WTC11 (cell line): ENCODE measurements at regions not wholly inside any gene's neighbourhood (a gene's known extent, or its start where the extent isn't known, plus 50 kb on each side); places are given as distances from the start of the nearest gene placed in this dataset.

Experiments
- ATAC-seq: fragments of 200-7000 bp; cut with Tn5 transposase; 2 replicates; pipeline ENCODE4 v1.10.0; 2021; ENCODE audit warnings: mild to moderate bottlenecking, moderate library complexity
- CTCF ChIA-PET: fragments of 300-600 bp; sonication (Branson Sonifier 250); formaldehyde crosslinking; loops from one replicate; lab custom pipeline; 2021; ENCODE audit warnings: antibody characterized with exemption; lab: Charles Lee
- POLR2A ChIA-PET: fragments of 350-600 bp; sonication (Branson Sonifier 250); formaldehyde crosslinking; loops from one replicate; lab custom pipeline; 2021; ENCODE audit warnings: antibody characterized with exemption; lab: Charles Lee
- DNase-seq: peaks from one replicate; pipeline ENCODE4 v3.0.0; 2021; ENCODE audit warnings: low spot score
- H3K27ac Mint-ChIP-seq: 2 replicates; pipeline ENCODE4 v1.8.0; 2021; ENCODE audit warnings: mixed read lengths
- H3K27me3 Mint-ChIP-seq: 2 replicates; pipeline ENCODE4 v1.8.0; 2021; ENCODE audit warnings: low read depth, mild to moderate bottlenecking, moderate library complexity, mixed read lengths
- H3K36me3 Mint-ChIP-seq: 2 replicates; pipeline ENCODE4 v1.8.0; 2021; ENCODE audit warnings: mixed read lengths
- H3K4me1 Mint-ChIP-seq: 2 replicates; pipeline ENCODE4 v1.8.0; 2022; ENCODE audit warnings: mixed read lengths
- H3K4me3 Mint-ChIP-seq: 2 replicates; pipeline ENCODE4 v1.8.0; 2021; ENCODE audit warnings: mild to moderate bottlenecking, moderate library complexity, mixed read lengths
- H3K9me3 Mint-ChIP-seq: 2 replicates; pipeline ENCODE4 v1.8.0; 2021; ENCODE audit warnings: mixed read lengths
- ARID4B ChIP-seq: sonication (generic); formaldehyde crosslinking; IDR thresholded peaks from 2 replicates; pipeline ENCODE4 v1.8.0; 2023; ENCODE audit warnings: missing genetic modification reagents, mild to moderate bottlenecking, borderline replicate concordance
- CBFB ChIP-seq: sonication (generic); formaldehyde crosslinking; IDR thresholded peaks from 2 replicates; pipeline ENCODE4 v1.8.1; 2022; ENCODE audit warnings: mild to moderate bottlenecking, low read depth, missing genetic modification reagents
- CREM ChIP-seq: sonication (generic); formaldehyde crosslinking; IDR thresholded peaks from 2 replicates; pipeline ENCODE4 v1.8.1; 2022; ENCODE audit warnings: mild to moderate bottlenecking, missing genetic modification reagents, moderate library complexity
- ESRRA ChIP-seq: sonication (generic); formaldehyde crosslinking; IDR thresholded peaks from 2 replicates; pipeline ENCODE4 v1.8.1; 2022; ENCODE audit warnings: mild to moderate bottlenecking, missing genetic modification reagents, borderline replicate concordance
- FOXJ3 ChIP-seq: sonication (generic); formaldehyde crosslinking; IDR thresholded peaks from 2 replicates; pipeline ENCODE4 v1.9.0; 2021; ENCODE audit warnings: missing genetic modification reagents, mild to moderate bottlenecking, borderline replicate concordance
- FOXK1 ChIP-seq: sonication (generic); formaldehyde crosslinking; IDR thresholded peaks from 2 replicates; pipeline ENCODE4 v1.8.0; 2022; ENCODE audit warnings: mild to moderate bottlenecking, moderate library complexity, missing genetic modification reagents
- GRHL2 ChIP-seq: fragments of 250-450 bp; sonication (Bioruptor Pico); IDR thresholded peaks from 2 replicates; pipeline ENCODE4 v1.8.0; 2022; ENCODE audit warnings: mild to moderate bottlenecking, moderate library complexity; ENCODE audit not compliant: insufficient replicate concordance, severe bottlenecking
- HMGA2 ChIP-seq: fragments of 250-450 bp; sonication (Bioruptor Pico); IDR thresholded peaks from 2 replicates; pipeline ENCODE4 v1.4.0; 2021; ENCODE audit warnings: mild to moderate bottlenecking, moderate library complexity
- IRF2 ChIP-seq: sonication (generic); formaldehyde crosslinking; IDR thresholded peaks from 2 replicates; pipeline ENCODE4 v1.8.0; 2022; ENCODE audit warnings: low read depth, missing genetic modification reagents, borderline replicate concordance
- NFYB ChIP-seq: sonication (generic); formaldehyde crosslinking; conservative IDR thresholded peaks from 2 replicates; pipeline ENCODE4 v1.8.0; 2022; ENCODE audit warnings: low read depth, missing genetic modification reagents
- PREB ChIP-seq: sonication (generic); formaldehyde crosslinking; IDR thresholded peaks from 2 replicates; pipeline ENCODE4 v1.8.1; 2022; ENCODE audit warnings: mild to moderate bottlenecking, missing genetic modification reagents, moderate library complexity, borderline replicate concordance
- RELA ChIP-seq: sonication (generic); formaldehyde crosslinking; IDR thresholded peaks from 2 replicates; pipeline ENCODE4 v1.8.1; 2022; ENCODE audit warnings: missing genetic modification reagents, mild to moderate bottlenecking, borderline replicate concordance
- SMAD3 ChIP-seq: sonication (generic); formaldehyde crosslinking; IDR thresholded peaks from 2 replicates; pipeline ENCODE4 v1.8.0; 2022; ENCODE audit warnings: missing genetic modification reagents, mild to moderate bottlenecking, borderline replicate concordance
- SMAD4 ChIP-seq: sonication (generic); formaldehyde crosslinking; IDR thresholded peaks from 2 replicates; pipeline ENCODE4 v1.8.0; 2022; ENCODE audit warnings: mild to moderate bottlenecking, missing genetic modification reagents
- SP1 ChIP-seq: sonication (generic); formaldehyde crosslinking; conservative IDR thresholded peaks from 2 replicates; pipeline ENCODE4 v1.8.1; 2022; ENCODE audit warnings: missing genetic modification reagents
- ZNF263 ChIP-seq: sonication (generic); formaldehyde crosslinking; IDR thresholded peaks from 2 replicates; pipeline ENCODE4 v1.8.1; 2022; ENCODE audit warnings: low read depth, mild to moderate bottlenecking, moderate library complexity, missing genetic modification reagents
- ZNF425 ChIP-seq: fragments of 250-450 bp; sonication (Bioruptor Pico); conservative IDR thresholded peaks from 2 replicates; pipeline ENCODE4 v1.9.0; 2021; ENCODE audit warnings: mild to moderate bottlenecking
- TF ChIP-seq, protein P1 (sequence below): sonication (generic); formaldehyde crosslinking; conservative IDR thresholded peaks from 2 replicates; pipeline ENCODE4 v1.8.1; 2023; ENCODE audit warnings: mild to moderate bottlenecking, low read depth, missing genetic modification reagents, moderate library complexity
- TF ChIP-seq, protein P2 (sequence below): fragments of 200-600 bp; IDR thresholded peaks from 2 replicates; pipeline ENCODE4 v1.8.0; 2022; ENCODE audit warnings: antibody characterized with exemption
- TF ChIP-seq, protein P3 (sequence below): sonication (generic); formaldehyde crosslinking; IDR thresholded peaks from 2 replicates; pipeline ENCODE4 v1.8.1; 2022; ENCODE audit warnings: mild to moderate bottlenecking, moderate library complexity, missing genetic modification reagents
- TF ChIP-seq, protein P4 (sequence below): sonication (generic); formaldehyde crosslinking; IDR thresholded peaks from 2 replicates; pipeline ENCODE4 v1.8.1; 2023; ENCODE audit warnings: mild to moderate bottlenecking, missing genetic modification reagents

- TF ChIP-seq ZNF425 (CRISPR knock-in tag), result no peak
- no peak for TF ChIP-seq IRF2 (CRISPR knock-in tag)
- TF ChIP-seq HMGA2 (CRISPR knock-in tag), result no peak
- no peak for TF ChIP-seq CREM (CRISPR knock-in tag)
- TF ChIP-seq SMAD3, result no peak
- no peak for TF ChIP-seq SMAD4 (CRISPR knock-in tag)
These were observed 666.6 kb downstream of the SLITRK1 start (continued) for GRCh38 chr13:83215627-83216026.

DNA sequence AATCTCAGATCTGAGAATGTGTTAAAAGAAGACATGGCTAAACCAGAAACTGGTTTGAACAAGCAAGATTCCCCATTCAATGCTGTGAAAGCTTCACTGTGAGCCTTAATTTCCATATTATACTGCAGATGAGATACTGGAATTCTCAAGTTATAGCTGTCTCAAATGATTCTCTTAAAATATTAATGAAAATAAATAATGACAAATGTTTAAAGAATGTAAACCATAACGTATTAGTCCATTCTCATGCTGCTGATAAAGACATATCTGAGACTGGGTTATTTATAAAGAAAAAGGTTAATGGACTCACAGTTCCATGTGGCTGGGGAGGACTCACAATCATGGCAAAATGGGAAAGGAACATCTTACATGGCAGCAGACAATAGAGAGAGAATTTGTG is 667.8 kb downstream of the SLITRK1 start:
- POLR2A ChIA-PET, result no interaction called here
- CTCF ChIA-PET, result no interaction called here
- no peaks in the 10 kb centered on the region for H3K36me3 Mint-ChIP-seq
- no peak for TF ChIP-seq PREB
- TF ChIP-seq RELA, result no peak
- TF ChIP-seq, protein P1, sequence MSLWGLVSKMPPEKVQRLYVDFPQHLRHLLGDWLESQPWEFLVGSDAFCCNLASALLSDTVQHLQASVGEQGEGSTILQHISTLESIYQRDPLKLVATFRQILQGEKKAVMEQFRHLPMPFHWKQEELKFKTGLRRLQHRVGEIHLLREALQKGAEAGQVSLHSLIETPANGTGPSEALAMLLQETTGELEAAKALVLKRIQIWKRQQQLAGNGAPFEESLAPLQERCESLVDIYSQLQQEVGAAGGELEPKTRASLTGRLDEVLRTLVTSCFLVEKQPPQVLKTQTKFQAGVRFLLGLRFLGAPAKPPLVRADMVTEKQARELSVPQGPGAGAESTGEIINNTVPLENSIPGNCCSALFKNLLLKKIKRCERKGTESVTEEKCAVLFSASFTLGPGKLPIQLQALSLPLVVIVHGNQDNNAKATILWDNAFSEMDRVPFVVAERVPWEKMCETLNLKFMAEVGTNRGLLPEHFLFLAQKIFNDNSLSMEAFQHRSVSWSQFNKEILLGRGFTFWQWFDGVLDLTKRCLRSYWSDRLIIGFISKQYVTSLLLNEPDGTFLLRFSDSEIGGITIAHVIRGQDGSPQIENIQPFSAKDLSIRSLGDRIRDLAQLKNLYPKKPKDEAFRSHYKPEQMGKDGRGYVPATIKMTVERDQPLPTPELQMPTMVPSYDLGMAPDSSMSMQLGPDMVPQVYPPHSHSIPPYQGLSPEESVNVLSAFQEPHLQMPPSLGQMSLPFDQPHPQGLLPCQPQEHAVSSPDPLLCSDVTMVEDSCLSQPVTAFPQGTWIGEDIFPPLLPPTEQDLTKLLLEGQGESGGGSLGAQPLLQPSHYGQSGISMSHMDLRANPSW (CRISPR knock-in tag), result no peak
- no peak for TF ChIP-seq FOXJ3
- TF ChIP-seq FOXK1 (CRISPR knock-in tag), result no peak
- TF ChIP-seq ESRRA, result no peak
- no peak for TF ChIP-seq CBFB (CRISPR knock-in tag)
- TF ChIP-seq ZNF263 (CRISPR knock-in tag), result no peak
- TF ChIP-seq, protein P2, sequence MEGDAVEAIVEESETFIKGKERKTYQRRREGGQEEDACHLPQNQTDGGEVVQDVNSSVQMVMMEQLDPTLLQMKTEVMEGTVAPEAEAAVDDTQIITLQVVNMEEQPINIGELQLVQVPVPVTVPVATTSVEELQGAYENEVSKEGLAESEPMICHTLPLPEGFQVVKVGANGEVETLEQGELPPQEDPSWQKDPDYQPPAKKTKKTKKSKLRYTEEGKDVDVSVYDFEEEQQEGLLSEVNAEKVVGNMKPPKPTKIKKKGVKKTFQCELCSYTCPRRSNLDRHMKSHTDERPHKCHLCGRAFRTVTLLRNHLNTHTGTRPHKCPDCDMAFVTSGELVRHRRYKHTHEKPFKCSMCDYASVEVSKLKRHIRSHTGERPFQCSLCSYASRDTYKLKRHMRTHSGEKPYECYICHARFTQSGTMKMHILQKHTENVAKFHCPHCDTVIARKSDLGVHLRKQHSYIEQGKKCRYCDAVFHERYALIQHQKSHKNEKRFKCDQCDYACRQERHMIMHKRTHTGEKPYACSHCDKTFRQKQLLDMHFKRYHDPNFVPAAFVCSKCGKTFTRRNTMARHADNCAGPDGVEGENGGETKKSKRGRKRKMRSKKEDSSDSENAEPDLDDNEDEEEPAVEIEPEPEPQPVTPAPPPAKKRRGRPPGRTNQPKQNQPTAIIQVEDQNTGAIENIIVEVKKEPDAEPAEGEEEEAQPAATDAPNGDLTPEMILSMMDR, result no peak
- no peak for TF ChIP-seq GRHL2 (CRISPR knock-in tag)
- TF ChIP-seq, protein P3, sequence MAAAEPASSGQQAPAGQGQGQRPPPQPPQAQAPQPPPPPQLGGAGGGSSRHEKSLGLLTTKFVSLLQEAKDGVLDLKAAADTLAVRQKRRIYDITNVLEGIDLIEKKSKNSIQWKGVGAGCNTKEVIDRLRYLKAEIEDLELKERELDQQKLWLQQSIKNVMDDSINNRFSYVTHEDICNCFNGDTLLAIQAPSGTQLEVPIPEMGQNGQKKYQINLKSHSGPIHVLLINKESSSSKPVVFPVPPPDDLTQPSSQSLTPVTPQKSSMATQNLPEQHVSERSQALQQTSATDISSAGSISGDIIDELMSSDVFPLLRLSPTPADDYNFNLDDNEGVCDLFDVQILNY (CRISPR knock-in tag), result no peak
- DNase-seq (no peak), ATAC-seq (no peak)
- peaks cover 17% of the 10 kb centered on the region for H3K4me1 Mint-ChIP-seq
- H3K27me3 Mint-ChIP-seq, result no peaks in the 10 kb centered on the region
- H3K4me3 Mint-ChIP-seq, result no peak overlapping the region
- peaks cover 32% of the 10 kb centered on the region for H3K9me3 Mint-ChIP-seq
- H3K27ac Mint-ChIP-seq, result no peak overlapping the region

DNA sequence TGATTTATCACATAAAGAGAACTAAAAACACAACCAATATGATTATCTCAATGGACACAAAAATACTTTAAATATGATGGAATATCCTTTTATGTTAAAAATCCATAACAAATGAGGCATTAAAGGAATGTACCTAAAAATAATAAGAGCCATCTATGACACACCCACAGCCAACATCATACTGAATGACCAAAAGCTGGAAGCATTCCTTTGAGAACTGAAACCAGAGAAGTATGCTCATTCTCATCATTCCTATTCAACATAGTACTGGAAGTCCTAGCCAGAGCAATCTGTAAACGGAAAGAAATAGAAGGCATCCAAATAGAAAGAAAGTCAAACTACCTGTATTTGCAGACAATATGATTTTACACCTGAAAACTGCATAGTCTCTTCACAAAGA is 671.0 kb downstream of the SLITRK1 start:
- ChIA-PET CTCF (no interaction called here), POLR2A (no interaction called here)
- peaks cover 33% of the 10 kb centered on the region for H3K9me3 Mint-ChIP-seq
- no peak for ATAC-seq
- peaks cover 7% of the 10 kb centered on the region for H3K4me1 Mint-ChIP-seq
- no peak overlapping the region for H3K27ac Mint-ChIP-seq
- H3K36me3 Mint-ChIP-seq, result no peaks in the 10 kb centered on the region
- TF ChIP-seq IRF2 (CRISPR knock-in tag) (no peak), ARID4B (CRISPR knock-in tag) (no peak), NFYB (CRISPR knock-in tag) (no peak), SP1 (CRISPR knock-in tag) (no peak)
- TF ChIP-seq, protein P4, sequence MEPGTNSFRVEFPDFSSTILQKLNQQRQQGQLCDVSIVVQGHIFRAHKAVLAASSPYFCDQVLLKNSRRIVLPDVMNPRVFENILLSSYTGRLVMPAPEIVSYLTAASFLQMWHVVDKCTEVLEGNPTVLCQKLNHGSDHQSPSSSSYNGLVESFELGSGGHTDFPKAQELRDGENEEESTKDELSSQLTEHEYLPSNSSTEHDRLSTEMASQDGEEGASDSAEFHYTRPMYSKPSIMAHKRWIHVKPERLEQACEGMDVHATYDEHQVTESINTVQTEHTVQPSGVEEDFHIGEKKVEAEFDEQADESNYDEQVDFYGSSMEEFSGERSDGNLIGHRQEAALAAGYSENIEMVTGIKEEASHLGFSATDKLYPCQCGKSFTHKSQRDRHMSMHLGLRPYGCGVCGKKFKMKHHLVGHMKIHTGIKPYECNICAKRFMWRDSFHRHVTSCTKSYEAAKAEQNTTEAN (CRISPR knock-in tag), result no peak
- H3K4me3 Mint-ChIP-seq, result no peak overlapping the region
- no peak for DNase-seq
- H3K27me3 Mint-ChIP-seq, result no peaks in the 10 kb centered on the region
